Thyroid gland (tissue), 4 donors: ENCODE measurements at regions not wholly inside any gene's neighbourhood (a gene's known extent, or its start where the extent isn't known, plus 50 kb on each side); places are given as distances from the start of the nearest gene placed in this dataset.

Experiments
- CTCF ChIP-seq, 6 experiments: fragments of 200-600 bp in 3 of 6; fragments of 450-650 bp in 3 of 6; sonication (generic) in 3 of 6; IDR thresholded peaks; one replicate each; pipeline ENCODE4 v1.5.1; 2016 to 2019; ENCODE audit warnings: antibody characterized with exemption in 6 of 6, mild to moderate bottlenecking in 2 of 6, inconsistent platforms in 1 of 6, moderate library complexity in 1 of 6
- POLR2A ChIP-seq, 2 donors: fragments of 450-650 bp; IDR thresholded peaks; one replicate each; pipeline ENCODE4 v1.6.1; 2017; ENCODE audit warnings: antibody characterized with exemption in 2 of 2, mild to moderate bottlenecking in 2 of 2, moderate library complexity in 1 of 2

DNA sequence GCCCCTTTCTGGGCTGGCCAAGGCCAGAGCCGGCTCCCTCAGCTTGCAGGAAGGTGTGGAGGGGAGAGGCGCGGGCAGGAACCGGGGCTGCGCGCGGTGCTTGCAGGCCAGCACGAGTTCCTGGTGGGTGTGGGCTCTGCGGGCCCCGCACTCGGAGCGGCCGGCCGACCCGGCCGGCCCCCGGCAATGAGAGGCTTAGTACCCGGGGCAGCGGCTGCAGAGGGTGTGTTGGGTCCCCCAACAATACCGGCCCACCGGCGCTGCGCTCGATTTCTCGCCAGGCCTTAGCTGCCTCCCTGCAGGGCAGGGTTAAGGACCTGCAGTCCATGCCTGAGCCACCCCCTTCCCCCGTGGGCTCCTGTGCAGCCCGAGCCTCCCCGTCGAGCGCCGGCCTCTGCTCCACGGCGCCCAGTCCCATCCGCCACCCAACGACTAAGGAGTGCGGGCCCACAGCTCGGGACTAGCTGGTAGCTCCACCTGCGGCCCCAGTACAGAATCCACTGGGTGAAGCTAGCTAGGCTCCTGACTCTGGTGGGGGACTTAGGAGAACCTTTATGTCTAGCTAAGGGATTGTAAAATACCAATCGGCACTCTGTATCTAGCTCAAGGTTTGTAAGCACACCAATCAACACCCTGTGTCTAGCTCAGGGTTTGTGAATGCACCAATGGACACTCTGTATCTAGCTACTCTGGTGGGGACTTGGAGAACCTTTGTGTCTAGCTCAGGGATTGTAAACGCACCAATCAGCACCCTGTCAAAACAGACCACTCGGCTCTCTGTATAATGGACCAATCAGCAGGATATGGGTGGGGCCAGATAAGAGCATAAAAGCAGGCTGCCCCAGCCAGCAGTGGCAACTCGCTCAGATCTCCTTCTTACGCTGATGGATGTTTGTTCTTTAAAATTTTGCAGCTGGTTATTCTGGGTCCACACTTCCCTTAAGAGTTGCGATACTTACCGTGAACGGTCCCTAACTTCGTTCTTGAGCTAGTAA is 167.4 kb upstream of the RREB1 start:
- TF ChIP-seq CTCF (IDR thresholded peaks at IDR 0.05) (no peak), POLR2A (IDR thresholded peaks at IDR 0.05) (no peak)
